ENCODE measurements at regions not wholly inside any gene's neighbourhood (a gene's known extent, or its start where the extent isn't known, plus 50 kb on each side); places are given as distances from the start of the nearest gene placed in this dataset.
"Not testable (repeated sequence)": the region's sequence is repeated elsewhere in the genome, so short reads cannot be mapped to it uniquely, and the experiment has no call there.

- H3K27ac ChIP-seq (ENCODE audit: control insufficient read depth, insufficient read depth, low read length); H4K20me1 ChIP-seq (ENCODE audit: control insufficient read depth, extremely low read depth, insufficient read depth, low read length); H3K27me3 ChIP-seq (ENCODE audit: control insufficient read depth, extremely low read depth, insufficient read depth, low read length); H2AFZ ChIP-seq (ENCODE audit: control insufficient read depth, low read length); dilution Hi-C loops (cut with MboI; ENCODE audit: extremely low pct_ligation_motif_present, low sequenced_read_pairs); H3K9ac ChIP-seq (ENCODE audit: control insufficient read depth, extremely low read depth, insufficient read depth, low read length); DNase-seq (ENCODE audit: low read depth, low spot score); FAIRE-seq; H3K4me3 ChIP-seq (ENCODE audit: control insufficient read depth in 2 of 3, extremely low read depth in 1 of 3, insufficient read depth in 2 of 3, low read depth in 1 of 3, low read length in 3 of 3); H3K4me1 ChIP-seq (ENCODE audit: control insufficient read depth, extremely low read depth, insufficient read depth, low read length); H3K79me2 ChIP-seq (ENCODE audit: control insufficient read depth, insufficient read depth, low read length); H3K9me3 ChIP-seq (ENCODE audit: control insufficient read depth, low read depth, low read length); H3K9me1 ChIP-seq (ENCODE audit: control insufficient read depth, extremely low read depth, insufficient read depth, low read length); H3K36me3 ChIP-seq (ENCODE audit: control insufficient read depth in 2 of 2, extremely low read depth in 1 of 2, insufficient read depth in 2 of 2, low read length in 2 of 2); H3K4me2 ChIP-seq (ENCODE audit: control insufficient read depth, extremely low read depth, insufficient read depth, low read depth, low read length): not testable (repeated sequence)
Observed at GRCh38 chr1:149728598-149728997, 53.9 kb upstream of the FCGR1A start.

Small RNA genes in the stretch of these regions (small RNA-seq; reads per million reads assigned to genes)
- gene RF00003 (ENCODE audit: insufficient read length in 3 of 3, low read depth in 3 of 3, low replicate concordance in 1 of 3) (1.1 to 21.3 (median 10.3) reads per million in 3 experiments), gene RNU1-68P (ENCODE audit: insufficient read length in 3 of 3, low read depth in 3 of 3, low replicate concordance in 1 of 3) (0 reads per million in 3 experiments)
